HT1080 (cell line): ENCODE measurements at regions not wholly inside any gene's neighbourhood (a gene's known extent, or its start where the extent isn't known, plus 50 kb on each side); places are given as distances from the start of the nearest gene placed in this dataset.

Experiments
- DNase-seq: peaks from one replicate; pipeline ENCODE4 v3.0.0-alpha.2; 2015; ENCODE audit warnings: low read depth

GRCh38 chr6:137271245-137272183, 52.3 kb upstream of the IFNGR1 start:
- DNase-seq, result peak; percentile 18

- DNase-seq, result no peak
These were observed 50.6 kb upstream of the IFNGR1 start for GRCh38 chr6:137269803-137270202.

- DNase-seq, result no peak
These were observed 50.2 kb upstream of the IFNGR1 start for GRCh38 chr6:137269347-137269746.
